ENCODE measurements at regions not wholly inside any gene's neighbourhood (a gene's known extent, or its start where the extent isn't known, plus 50 kb on each side); places are given as distances from the start of the nearest gene placed in this dataset.

GRCh38 chr7:138370956-138371355, 89.1 kb upstream of the TRIM24 start:
- CTCF ChIA-PET, result no interaction called here

More at GRCh38 chr7:138370956-138371355, 89.1 kb upstream of the TRIM24 start:
- H3K36me3 ChIP-seq (replicated peaks in 1 of 2; ENCODE audit: control insufficient read depth in 1 of 2, insufficient read depth in 2 of 2, low read length in 1 of 2), result no peaks in the 10 kb centered on the region
- no peaks in the 10 kb centered on the region; a peak in 1 of 4 replicates for H3K4me1 ChIP-seq (ENCODE audit: control insufficient read depth in 1 of 2, insufficient read depth in 2 of 2, low read depth in 1 of 2, low read length in 1 of 2)
- no peak overlapping the region for H3K27ac ChIP-seq (ENCODE audit: low read depth in 2 of 2, low read length in 1 of 2)
- no peaks in the 10 kb centered on the region for H3K27me3 ChIP-seq (ENCODE audit: insufficient read depth)
- no peak overlapping the region for H3K9ac ChIP-seq
- no peaks in the 10 kb centered on the region for H3K9me2 ChIP-seq
- no peaks in the 10 kb centered on the region for H3K79me2 ChIP-seq (ENCODE audit: insufficient read depth)
- no peaks in the 10 kb centered on the region for H3F3A ChIP-seq (replicated peaks; ENCODE audit: insufficient read depth)
- H3K4me2 ChIP-seq, result no peak overlapping the region
- 7% methylated on average over 2 of the region's 2 CpGs for WGBS (ENCODE audit: low lambda C conversion rate)
- POLR2A ChIA-PET, result no interaction called here
- peaks cover 9% of the 10 kb centered on the region; the same call in 1 of the 2 replicates for H3K9me3 ChIP-seq
- TF ChIP-seq GATA2 (CRISPR knock-in tag; IDR thresholded peaks at IDR 0.05), result no peak
- TF ChIP-seq EZH2phosphoT487 (IDR thresholded peaks at IDR 0.05; ENCODE audit: borderline replicate concordance, low read depth), result no peak
- no peak for TF ChIP-seq CTCF (IDR thresholded peaks at IDR 0.05)
- TF ChIP-seq IRF3 (IDR thresholded peaks at IDR 0.05; ENCODE audit: low read depth, low read length), result no peak
- no peak for TF ChIP-seq TCF12 (IDR thresholded peaks at IDR 0.05)
- TF ChIP-seq RXRA (IDR thresholded peaks at IDR 0.05; ENCODE audit: borderline replicate concordance, low read depth), result no peak
- TF ChIP-seq CHD2 (IDR thresholded peaks at IDR 0.05; ENCODE audit: low read length, partially characterized antibody), result no peak
- TF ChIP-seq RCOR1 (IDR thresholded peaks at IDR 0.05; ENCODE audit: low read length), result no peak
- TF ChIP-seq FOSL2 (IDR thresholded peaks at IDR 0.05; ENCODE audit: borderline replicate concordance, low read depth), result no peak
- TF ChIP-seq NRF1 (IDR thresholded peaks at IDR 0.05; ENCODE audit: low read depth, low read length), result no peak
- no peak for TF ChIP-seq JUND (IDR thresholded peaks at IDR 0.05)
- no peak for TF ChIP-seq USF2 (IDR thresholded peaks at IDR 0.05; ENCODE audit: borderline replicate concordance, low read depth, low read length)
- no peak for DNase-seq
- H4K20me1 ChIP-seq (ENCODE audit: insufficient read depth), result no peaks in the 10 kb centered on the region
- H2AFZ ChIP-seq (ENCODE audit: low read depth), result no peak overlapping the region
- no peak overlapping the region for H3K4me3 ChIP-seq (ENCODE audit: low read depth in 2 of 2, low read length in 1 of 2)

Measured in SK-N-SH (cell line).